ENCODE measurements at regions not wholly inside any gene's neighbourhood (a gene's known extent, or its start where the extent isn't known, plus 50 kb on each side); places are given as distances from the start of the nearest gene placed in this dataset.

DNA sequence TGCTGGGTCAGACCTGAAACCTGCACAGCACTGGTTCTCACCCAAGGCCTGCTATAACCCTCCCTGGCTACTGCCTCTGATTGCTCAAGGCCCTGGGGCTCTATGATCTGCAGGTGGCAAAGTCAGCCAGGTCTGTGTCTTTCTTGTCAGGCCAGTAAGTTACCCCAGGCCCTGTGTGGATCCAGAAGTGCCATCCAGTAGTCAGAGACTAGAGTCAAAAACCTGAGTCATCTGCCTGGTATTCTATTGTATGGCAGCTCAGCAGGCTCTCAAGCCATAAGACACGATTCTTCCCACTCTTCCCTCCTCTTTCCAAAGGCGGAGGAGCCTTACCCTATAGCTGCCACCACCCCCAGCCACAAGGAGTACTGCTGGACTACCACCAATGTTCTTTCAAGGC is 593.0 kb downstream of the FRK start:
- TF ChIP-seq, protein P1, sequence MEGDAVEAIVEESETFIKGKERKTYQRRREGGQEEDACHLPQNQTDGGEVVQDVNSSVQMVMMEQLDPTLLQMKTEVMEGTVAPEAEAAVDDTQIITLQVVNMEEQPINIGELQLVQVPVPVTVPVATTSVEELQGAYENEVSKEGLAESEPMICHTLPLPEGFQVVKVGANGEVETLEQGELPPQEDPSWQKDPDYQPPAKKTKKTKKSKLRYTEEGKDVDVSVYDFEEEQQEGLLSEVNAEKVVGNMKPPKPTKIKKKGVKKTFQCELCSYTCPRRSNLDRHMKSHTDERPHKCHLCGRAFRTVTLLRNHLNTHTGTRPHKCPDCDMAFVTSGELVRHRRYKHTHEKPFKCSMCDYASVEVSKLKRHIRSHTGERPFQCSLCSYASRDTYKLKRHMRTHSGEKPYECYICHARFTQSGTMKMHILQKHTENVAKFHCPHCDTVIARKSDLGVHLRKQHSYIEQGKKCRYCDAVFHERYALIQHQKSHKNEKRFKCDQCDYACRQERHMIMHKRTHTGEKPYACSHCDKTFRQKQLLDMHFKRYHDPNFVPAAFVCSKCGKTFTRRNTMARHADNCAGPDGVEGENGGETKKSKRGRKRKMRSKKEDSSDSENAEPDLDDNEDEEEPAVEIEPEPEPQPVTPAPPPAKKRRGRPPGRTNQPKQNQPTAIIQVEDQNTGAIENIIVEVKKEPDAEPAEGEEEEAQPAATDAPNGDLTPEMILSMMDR (IDR thresholded peaks at IDR 0.05; ENCODE audit: low read depth, low read length, poor library complexity, severe bottlenecking) = no peak
- TF ChIP-seq EZH2phosphoT487 (IDR thresholded peaks at IDR 0.05; ENCODE audit: borderline replicate concordance, low read length) = no peak
